22Rv1 (cell line): ENCODE measurements at regions not wholly inside any gene's neighbourhood (a gene's known extent, or its start where the extent isn't known, plus 50 kb on each side); places are given as distances from the start of the nearest gene placed in this dataset.

ENCODE experiments used
- ZFX ChIP-seq: fragments of 450-650 bp; IDR thresholded peaks from 2 replicates; pipeline ENCODE4 v1.6.1; 2017; ENCODE audit warnings: antibody characterized with exemption, borderline replicate concordance
- TF ChIP-seq, protein P1 (sequence below): fragments of 450-650 bp; IDR thresholded peaks from 2 replicates; pipeline ENCODE4 v1.5.1; 2017; ENCODE audit warnings: mild to moderate bottlenecking

DNA sequence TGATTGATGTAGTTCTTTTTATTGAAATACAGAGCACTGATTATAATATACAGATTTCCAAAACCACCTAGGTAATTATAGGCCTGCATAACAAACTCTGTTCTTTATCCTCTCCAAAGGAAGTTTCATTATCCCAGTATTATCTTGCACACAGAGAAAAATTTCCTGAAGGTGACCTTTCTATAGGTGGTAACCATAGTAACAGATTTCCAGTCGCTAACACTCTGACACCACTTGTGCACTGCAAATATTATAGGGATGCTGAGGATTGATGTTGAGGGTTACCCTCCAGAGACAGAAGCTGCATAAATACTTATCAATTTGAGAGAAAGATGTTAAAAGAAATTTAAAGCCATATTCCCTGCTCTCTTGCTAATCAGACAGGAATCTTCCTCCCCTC lies 274.5 kb upstream of the NRSN1 start:
- TF ChIP-seq, protein P1, sequence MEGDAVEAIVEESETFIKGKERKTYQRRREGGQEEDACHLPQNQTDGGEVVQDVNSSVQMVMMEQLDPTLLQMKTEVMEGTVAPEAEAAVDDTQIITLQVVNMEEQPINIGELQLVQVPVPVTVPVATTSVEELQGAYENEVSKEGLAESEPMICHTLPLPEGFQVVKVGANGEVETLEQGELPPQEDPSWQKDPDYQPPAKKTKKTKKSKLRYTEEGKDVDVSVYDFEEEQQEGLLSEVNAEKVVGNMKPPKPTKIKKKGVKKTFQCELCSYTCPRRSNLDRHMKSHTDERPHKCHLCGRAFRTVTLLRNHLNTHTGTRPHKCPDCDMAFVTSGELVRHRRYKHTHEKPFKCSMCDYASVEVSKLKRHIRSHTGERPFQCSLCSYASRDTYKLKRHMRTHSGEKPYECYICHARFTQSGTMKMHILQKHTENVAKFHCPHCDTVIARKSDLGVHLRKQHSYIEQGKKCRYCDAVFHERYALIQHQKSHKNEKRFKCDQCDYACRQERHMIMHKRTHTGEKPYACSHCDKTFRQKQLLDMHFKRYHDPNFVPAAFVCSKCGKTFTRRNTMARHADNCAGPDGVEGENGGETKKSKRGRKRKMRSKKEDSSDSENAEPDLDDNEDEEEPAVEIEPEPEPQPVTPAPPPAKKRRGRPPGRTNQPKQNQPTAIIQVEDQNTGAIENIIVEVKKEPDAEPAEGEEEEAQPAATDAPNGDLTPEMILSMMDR, result no peak
- TF ChIP-seq ZFX, result no peak
